AG04450 (cell line): ENCODE measurements at regions not wholly inside any gene's neighbourhood (a gene's known extent, or its start where the extent isn't known, plus 50 kb on each side); places are given as distances from the start of the nearest gene placed in this dataset.

Experiments used
- CTCF ChIA-PET: fragments of 300-600, 350-600 bp; formaldehyde crosslinking; extraction: SDS; loops from one replicate; lab custom pipeline; 2022; ENCODE audit warnings: antibody characterized with exemption, inconsistent platforms; lab: Charles Lee
- POLR2A ChIA-PET: fragments of 350-600 bp; formaldehyde crosslinking; extraction: SDS; loops from one replicate; lab custom pipeline; 2021; ENCODE audit warnings: antibody characterized with exemption, inconsistent platforms; lab: Yijun Ruan, JAX
- DNase-seq: peaks from one replicate; pipeline ENCODE4 v3.0.0-alpha.2; 2011; ENCODE audit warnings: low read depth, low spot score
- H3K27ac ChIP-seq: one replicate; pipeline ENCODE4 v1.5.1; 2012; ENCODE audit warnings: low read depth, low read length, control low read depth
- H3K27me3 ChIP-seq: one replicate; pipeline ENCODE4 v1.6.0; 2012; ENCODE audit warnings: low read length; ENCODE audit not compliant: control insufficient read depth, insufficient read depth
- H3K4me3 ChIP-seq: 2 replicates; pipeline ENCODE4 v1.5.1; 2011; ENCODE audit warnings: mild to moderate bottlenecking, low read depth, low read length, control low read depth
- H3K9me3 ChIP-seq: 2 replicates; pipeline ENCODE4 v1.5.1; 2012; ENCODE audit warnings: low read length; ENCODE audit not compliant: control insufficient read depth, insufficient read depth
- TF ChIP-seq, protein P1 (sequence below): IDR thresholded peaks from 2 replicates; pipeline ENCODE4 v1.5.1; 2011; ENCODE audit warnings: low read depth, low read length, control low read depth, inconsistent platforms

DNA sequence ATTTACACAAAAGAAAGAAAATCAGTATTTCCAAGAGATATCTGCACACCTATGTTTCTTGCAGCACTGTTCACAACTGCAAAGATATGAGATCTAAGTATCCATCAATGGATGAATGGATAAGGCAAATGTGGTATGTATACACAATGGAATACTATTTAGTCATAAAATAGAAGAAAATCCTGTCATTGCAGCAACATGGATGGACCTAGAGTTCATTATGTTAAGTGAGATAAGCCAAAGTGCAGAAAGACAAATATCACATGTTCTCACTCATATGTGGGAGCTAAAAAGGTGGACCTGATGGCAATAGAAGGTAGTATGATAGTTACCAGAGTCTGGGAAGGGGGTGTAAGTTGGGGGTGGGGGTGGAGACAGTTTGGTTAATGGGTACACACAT is 1171.6 kb downstream of the SORCS1 start:
- DNase-seq = no peak
- H3K9me3 ChIP-seq = peaks cover 16% of the 10 kb centered on the region
- ChIA-PET CTCF (no interaction called here), POLR2A (no interaction called here)
- no peak overlapping the region for H3K4me3 ChIP-seq
- TF ChIP-seq, protein P1, sequence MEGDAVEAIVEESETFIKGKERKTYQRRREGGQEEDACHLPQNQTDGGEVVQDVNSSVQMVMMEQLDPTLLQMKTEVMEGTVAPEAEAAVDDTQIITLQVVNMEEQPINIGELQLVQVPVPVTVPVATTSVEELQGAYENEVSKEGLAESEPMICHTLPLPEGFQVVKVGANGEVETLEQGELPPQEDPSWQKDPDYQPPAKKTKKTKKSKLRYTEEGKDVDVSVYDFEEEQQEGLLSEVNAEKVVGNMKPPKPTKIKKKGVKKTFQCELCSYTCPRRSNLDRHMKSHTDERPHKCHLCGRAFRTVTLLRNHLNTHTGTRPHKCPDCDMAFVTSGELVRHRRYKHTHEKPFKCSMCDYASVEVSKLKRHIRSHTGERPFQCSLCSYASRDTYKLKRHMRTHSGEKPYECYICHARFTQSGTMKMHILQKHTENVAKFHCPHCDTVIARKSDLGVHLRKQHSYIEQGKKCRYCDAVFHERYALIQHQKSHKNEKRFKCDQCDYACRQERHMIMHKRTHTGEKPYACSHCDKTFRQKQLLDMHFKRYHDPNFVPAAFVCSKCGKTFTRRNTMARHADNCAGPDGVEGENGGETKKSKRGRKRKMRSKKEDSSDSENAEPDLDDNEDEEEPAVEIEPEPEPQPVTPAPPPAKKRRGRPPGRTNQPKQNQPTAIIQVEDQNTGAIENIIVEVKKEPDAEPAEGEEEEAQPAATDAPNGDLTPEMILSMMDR = no peak
- no peaks in the 10 kb centered on the region for H3K27me3 ChIP-seq
- H3K27ac ChIP-seq = no peak overlapping the region

DNA sequence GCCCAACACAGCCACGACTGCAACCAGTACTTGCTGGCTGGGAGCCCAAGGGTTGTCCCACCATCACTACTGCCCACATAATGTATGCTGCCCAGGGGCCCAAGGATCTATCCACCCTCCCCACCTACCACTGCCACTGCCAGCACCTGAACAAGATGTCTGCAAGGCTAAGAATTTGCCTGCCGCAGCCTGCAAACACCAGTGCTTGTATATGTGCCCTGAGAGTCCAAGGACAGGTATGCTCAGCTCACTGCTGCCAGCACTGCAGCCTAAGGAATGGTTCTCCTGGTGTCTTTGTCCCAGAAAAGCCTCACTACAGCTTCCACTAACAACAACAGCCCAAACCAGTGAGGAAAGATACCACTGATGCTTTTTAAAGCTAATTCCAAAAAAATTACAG is 1174.0 kb downstream of the SORCS1 start:
- H3K27ac ChIP-seq = no peak overlapping the region
- no peaks in the 10 kb centered on the region for H3K27me3 ChIP-seq
- no peak overlapping the region for H3K4me3 ChIP-seq
- TF ChIP-seq, protein P1 = no peak
- peaks cover 20% of the 10 kb centered on the region for H3K9me3 ChIP-seq
- no peak for DNase-seq
- ChIA-PET CTCF (no interaction called here), POLR2A (no interaction called here)

DNA sequence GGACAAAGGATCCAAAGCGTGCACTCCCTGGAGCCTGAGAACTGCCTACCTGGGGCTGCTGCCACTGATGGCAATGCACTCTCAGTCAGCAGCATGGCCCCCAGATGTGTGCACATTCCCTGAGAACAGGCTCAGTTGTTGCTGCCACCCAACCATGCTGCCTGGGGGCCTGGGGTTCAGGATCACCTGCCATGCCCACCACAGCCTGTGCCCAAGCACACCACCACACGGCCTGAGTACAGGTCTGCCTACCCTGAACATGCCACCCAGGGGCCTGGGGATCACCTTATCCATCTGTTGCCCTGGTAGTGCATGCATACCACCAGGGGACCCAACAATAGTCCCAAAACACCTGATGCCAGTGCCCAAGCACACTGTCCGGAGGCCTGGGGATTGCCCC is 1174.5 kb downstream of the SORCS1 start:
- TF ChIP-seq, protein P1 = no peak
- ChIA-PET CTCF (no interaction called here), POLR2A (no interaction called here)
- no peak for DNase-seq
- Histone ChIP-seq H3K27me3 (no peaks in the 10 kb centered on the region), H3K9me3 (peaks cover 20% of the 10 kb centered on the region), H3K4me3 (no peak overlapping the region), H3K27ac (no peak overlapping the region)

DNA sequence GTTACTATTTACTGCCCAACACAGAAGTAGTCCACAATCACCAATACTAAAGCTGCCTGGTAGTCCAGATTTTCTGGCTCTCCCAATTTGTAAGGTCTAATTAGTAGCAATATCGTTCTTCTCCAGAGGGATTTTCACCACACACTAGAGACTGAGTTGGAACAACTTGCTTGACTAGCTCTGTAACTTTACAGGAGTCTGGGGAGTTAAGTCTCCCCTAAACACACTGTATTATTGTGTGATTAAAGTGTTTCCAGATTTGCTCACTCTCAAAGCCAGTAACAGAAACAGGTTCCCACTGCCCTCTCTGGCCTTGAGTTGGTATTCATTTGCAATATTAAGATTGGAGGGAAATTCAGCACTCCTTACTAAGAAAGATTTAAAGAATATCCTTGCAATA is 1175.7 kb downstream of the SORCS1 start:
- no peaks in the 10 kb centered on the region for H3K27me3 ChIP-seq
- TF ChIP-seq, protein P1 = no peak
- POLR2A ChIA-PET = no interaction called here
- no peak for DNase-seq
- CTCF ChIA-PET = no interaction called here
- H3K9me3 ChIP-seq = peaks cover 20% of the 10 kb centered on the region
- H3K4me3 ChIP-seq = no peak overlapping the region
- no peak overlapping the region for H3K27ac ChIP-seq

DNA sequence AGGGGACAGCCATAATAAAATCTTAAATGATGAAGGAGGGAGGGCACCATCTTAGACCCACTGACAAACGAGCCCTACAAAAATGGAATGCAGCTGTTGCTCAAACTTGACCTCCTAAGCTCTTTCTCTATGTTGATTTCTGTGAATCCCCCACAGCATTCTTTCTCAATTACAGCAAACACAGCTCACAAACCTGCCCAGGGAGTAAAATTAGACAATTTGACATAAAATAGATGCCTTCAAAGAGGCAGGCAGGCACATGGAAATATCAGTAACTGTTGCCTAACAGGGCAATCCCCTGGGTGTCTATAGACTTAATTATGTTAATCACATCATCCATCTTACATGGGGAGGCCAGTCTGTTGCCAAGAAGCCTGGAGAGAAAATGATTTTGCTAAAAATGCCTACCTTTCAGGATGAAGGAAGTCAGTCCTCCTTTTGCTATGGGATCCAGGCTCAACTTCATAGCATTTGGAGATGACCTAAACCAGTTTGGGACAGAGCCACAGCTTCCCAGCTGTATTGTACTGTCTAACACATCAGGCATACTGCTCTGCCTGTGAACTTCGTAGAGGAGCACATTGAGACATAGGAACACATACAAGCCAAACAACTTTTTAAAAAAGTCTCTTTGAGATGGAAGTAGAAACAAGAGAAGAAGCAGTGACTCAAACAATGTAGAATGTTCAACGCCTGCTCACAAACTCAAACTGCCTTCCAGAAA is 1177.4 kb downstream of the SORCS1 start:
- TF ChIP-seq, protein P1 = no peak
- CTCF ChIA-PET = no interaction called here
- Histone ChIP-seq H3K9me3 (peaks cover 20% of the 10 kb centered on the region), H3K4me3 (no peak overlapping the region), H3K27ac (no peak overlapping the region), H3K27me3 (no peaks in the 10 kb centered on the region)
- POLR2A ChIA-PET = no interaction called here
- DNase-seq = no peak
